NCI-H2107 treated with DMSO at 0.1 percent for 48 hours (cell line): ENCODE measurements at regions not wholly inside any gene's neighbourhood (a gene's known extent, or its start where the extent isn't known, plus 50 kb on each side); places are given as distances from the start of the nearest gene placed in this dataset.
A peak's percentile ranks its signal among the peaks of the same experiment; 100 is the strongest.

ENCODE experiments used
- DNase-seq: peaks from one replicate; lab custom pipeline; 2025; ENCODE audit not compliant: unreplicated experiment; lab: John Stamatoyannopoulos, UW

DNA sequence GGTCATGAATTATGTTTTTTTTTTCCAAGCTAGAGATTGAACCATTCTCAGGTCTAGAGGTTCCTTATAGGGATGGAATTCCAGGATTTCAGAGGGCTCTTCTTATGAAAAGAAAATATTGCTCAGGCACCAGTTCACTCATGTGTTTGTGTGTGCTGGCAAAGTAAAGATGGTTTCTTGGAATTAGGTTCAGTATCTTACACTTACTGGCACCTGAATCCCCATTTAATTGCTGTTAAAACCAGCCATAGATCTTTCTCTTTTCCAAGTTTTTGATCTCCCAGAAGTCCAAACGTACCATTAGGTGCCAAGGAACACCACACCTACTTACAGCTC is 508.4 kb downstream of the CDH26 start:
- DNase-seq = no peak

DNA sequence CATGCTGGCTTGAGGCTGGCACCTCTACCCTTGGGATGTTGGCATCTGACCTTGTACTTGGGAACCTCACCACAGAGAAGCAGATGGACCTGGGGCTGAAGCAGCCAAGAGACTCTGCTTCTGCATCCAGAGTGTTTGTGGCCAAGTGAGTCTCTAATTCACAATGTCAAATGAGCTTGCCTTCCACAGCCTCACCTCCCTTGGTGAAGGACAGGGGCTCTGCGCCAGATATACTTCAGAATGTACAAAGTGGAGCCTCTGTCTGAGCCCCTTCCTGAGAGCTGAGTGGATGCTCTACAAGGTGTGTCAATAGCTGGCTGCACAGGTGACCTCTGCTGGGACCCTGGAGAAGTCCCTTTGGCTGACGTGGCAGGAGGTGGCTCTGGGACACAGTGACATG is 508.9 kb downstream of the CDH26 start:
- DNase-seq = no peak

DNA sequence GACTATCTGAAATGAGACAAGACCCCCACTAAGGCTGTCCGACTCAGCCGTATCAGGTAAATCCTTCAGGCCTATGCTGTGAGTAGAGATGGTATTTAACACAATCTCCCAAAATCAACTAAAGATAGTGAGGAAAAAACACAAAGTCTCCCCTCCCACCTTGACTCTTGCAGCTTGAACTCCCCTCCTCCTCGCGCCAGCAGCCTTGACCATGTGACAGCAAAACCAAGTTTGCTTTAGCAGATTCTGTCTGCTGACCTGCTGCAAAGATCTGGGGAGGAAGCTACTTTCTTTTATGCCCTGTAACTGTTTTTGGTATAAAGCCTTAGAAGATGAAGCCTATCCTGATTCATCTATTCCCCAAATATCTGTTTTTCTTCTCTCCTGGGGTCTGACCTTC is 509.5 kb downstream of the CDH26 start:
- no peak for DNase-seq

DNA sequence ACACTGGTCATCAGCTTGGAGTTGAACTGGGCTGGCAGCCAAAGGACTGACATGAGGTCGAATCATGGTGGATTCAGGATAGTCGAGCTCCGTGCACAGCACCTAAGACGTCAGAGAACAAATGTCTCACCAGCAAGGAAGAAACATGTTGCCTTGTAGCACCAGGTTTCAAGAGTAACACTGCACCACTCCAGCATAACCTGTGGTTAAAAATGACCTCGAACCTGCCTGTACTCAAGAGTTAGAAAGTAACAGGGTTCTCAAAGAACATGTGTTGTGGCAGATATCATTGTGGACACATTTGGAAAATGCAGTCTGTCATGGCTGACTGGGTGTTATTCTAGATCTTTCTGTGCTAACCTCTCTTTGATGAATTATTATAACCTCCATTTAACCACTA is 511.6 kb downstream of the CDH26 start:
- DNase-seq = no peak

DNA sequence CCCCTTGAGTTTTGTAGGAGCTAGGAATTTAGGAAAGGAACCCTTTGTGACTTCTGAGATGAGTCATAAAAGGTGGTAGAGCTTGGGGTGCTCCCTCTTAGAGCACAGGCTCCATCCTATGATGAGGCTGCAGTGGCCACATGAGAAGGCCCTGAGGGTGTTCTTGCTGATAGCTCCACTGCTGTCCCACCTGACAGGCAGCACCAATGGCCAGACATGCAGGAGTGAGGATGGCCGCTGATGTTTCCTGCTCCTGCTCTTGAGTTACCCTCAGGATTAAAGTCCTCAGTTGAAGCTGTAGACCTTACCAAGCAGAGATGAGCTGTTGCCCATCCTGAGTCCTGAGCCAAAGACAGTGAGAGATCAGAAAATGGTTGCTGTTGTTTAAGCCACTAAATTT is 512.1 kb downstream of the CDH26 start:
- DNase-seq = no peak

DNA sequence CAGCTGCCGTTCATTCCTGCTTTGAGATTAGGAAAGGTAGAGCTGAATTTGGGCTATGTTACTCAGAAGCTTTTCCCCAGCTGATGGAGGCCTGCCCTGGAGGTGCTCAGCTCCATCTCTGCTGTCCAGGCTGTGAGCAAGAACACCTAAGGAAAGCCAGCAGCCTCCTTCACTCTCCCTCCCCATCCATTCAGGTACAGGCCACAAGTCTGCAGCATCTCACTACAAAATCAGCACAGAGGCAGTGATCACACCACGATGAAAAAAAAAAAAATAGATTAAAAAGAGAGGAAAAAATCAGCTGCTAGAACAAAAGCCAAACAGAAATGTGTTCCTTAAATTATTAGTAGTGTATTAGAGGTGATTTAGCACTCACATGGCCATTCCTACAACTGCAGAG is 515.0 kb downstream of the CDH26 start:
- no peak for DNase-seq

DNA sequence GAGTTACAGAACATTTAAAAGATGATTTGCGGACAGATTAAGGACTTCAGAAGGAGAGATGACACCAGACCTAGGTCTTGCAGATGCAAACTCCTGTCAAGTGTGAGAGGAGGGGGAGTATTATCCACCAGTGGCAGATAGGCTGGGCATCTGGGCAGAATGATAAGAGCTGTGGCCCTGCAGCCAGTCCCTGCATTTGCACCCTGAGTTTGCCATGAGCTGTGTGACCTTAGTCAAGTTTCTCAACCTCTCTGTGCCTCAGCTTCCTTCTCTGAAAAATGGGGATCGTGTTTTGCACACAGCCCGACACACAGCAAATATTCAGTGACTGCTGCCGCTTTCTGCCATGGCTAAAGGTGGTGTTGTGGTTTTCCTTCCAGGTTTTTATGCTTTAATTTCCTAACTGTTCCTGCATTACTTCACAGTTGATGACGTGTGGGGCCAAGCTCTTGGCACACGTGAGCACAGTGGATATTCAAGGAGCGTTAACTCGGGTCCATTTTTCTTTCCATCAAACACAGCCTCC is 516.2 kb downstream of the CDH26 start:
- no peak for DNase-seq

DNA sequence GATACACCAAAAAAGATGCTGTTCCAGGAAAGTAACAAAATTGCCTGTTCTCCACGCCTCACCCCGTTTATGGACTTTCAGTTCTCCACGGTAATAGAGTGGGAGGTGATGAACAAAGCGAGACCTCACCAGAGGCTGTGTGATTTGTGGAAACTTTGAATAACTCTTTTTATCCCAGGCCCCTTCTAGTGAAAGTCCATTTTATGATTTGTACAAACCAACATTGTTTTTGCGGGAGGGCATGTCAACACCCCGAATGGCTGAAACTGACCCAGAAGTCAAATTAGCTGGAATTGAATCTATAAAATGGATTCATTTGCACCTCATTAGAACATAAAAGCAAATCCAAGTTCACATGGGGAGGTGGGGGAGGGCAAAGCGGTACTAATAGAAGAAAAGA is 517.8 kb downstream of the CDH26 start:
- no peak for DNase-seq

DNA sequence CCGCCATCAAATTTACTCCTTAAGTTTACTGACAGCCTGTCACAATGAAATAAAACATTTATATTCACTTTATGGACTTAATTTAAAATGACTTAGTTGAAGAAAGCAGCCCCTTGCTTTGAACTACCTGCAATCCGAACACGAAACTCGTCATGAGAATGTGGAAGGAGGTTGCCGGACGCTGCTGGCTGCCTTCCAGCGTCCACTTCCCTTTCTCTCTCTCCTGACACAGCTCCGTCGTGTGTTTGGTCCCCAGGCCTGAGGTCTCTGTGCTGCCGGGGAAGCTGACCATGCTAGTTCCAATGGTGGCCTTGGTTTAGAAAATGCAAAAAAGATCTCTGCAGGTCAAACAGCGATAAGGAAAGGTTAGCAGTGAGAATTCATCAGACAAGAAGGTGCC is 519.7 kb downstream of the CDH26 start:
- no peak for DNase-seq

DNA sequence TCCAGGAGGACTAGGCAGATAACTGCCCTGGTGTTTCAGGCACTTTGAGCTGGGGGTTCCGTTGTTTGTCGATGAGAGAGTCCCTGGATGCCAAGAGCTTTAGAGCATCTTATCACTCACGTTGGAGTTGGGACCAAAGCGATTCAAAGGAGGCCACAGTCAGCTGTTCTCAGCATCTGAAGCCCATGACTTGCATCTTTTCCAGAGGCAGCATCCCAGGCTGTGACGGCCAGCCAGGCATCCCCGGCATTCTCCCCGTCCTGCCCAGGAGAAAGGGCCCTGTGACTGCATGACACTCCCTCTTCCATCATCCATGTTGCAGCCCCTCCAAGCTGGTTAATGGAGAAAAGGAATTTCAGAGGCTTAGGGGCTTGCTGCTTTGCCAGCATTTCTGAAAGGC is 520.3 kb downstream of the CDH26 start:
- DNase-seq = no peak

DNA sequence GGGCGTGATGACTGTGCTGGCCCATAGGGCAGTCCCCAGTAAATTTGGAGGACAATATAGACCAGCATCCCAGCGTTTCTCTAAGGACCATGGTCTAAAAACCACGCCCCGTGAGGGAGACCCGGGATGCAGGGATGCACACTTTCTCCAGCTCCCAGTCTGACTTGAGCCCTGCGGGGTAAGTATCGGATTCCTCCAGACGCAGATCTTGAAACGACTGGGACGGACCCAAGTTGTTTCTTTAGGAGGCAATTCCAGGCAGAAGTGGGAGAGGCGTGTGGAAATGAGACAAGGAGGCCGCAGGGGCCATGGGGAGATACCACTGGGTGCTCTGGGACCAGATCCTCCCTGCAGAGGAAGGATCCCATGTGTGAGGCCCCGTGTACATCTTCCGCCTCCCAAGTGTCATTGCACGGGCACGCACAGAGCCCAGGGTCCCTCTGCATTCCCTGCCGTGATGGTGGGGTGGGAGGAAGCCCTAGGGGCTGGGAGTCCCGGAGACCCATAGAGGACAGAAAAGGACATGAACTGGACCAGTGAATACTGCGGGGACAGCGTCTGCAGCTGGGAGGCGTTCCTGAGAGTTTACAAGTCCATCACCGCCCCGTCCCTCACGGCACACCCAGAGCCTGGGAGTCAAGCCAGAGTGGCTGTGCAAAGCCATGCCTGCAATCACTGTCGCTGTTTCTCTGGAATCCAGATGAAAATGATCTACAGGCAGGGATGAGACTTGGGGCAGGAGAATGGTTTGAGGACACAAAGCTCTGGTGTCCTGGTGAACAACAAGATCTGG is 522.9 kb downstream of the CDH26 start:
- no peak for DNase-seq

DNA sequence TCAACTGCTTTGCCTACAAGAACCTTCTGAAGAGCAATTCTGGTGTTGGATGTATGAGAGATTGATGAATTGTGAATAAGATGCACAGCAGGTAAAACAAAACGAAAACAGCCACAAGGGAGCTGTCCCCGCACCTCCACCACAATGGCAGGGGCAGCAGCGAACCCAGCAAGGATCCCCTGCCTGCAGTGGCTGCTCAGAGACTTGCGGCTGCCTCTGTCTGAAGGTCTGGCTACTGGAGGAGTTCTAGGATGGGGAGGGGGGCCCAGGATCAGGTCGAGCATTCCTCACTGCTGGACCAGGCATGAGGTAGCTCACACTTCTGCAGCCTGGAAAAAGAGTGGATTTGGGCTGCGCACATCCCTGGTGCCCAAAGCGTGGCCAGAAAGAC is 523.5 kb downstream of the CDH26 start:
- no peak for DNase-seq

DNA sequence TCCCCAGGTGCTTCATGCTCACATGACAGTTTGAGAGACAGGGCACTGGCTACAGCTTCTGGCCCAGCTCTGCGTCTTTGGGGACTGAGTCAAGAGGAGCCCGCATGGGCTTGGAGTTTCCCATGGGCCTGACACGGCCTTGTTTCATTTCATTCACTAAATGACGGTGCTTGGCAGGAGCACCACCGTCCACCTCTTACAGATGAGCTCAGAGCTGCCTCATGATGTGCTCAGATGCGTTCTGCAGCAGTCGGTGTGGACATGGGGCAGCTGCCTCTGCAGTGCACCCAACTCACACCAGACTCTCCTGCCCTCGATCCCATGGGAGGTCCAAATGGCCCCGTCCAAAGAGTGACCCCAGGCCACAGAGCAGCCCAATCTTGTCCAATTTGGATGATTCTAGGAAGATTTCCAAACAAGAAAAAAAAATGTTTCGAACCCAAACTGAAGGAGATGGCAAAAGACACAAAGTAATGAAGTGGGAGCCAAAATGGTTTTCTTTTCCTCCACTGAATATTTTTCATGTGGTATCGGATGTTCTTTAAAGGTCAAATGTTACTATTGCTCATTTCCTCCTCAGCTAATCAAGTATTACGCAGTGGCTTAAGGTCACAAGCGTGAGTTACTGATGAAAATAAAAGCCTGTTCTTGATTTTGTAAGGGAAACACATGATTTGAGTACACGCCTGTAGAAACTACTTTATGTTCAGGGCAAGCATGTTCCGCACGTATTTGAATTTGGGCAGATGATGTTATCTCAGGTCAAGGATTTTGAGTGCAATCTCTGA is 524.2 kb downstream of the CDH26 start:
- peak; percentile 76 for DNase-seq

DNA sequence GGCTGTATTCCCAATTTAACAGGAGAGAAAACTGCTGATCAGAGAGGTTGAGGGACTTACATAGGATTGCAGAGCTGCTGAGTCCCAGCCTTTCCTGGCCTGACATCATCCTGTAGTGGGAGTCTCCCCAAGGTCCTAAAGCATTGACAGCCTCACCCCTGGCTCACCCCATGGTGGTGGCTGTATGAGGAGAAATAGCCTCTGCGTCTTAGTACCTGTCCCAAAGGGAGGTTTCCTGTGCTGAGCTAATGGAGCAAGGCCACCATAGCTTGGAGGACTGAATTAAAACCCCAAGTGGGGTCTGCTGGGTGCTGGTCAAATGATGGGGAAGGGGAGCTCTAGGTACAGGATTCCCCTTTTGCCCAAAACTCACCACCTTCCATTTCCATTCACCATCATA is 525.1 kb downstream of the CDH26 start:
- DNase-seq = no peak

DNA sequence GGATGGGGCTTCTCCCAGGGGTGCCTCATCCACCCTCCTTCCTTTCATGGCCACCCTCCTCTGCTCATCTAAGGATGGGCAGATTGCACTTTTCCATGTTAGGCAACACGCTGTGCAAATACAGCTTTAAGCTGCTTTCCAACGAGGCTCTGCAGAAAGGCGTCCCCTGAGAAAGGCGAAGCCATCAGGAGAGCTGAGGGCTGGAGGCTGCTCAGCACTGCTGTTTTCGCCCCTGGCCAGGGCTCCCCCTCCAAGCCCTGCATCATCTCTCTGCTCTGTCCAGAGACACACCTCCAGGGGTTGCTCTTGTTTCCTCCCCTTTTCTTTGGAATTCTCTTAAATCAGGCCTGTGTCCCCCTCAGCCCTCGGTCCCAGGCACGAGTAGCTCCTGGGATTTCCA is 526.1 kb downstream of the CDH26 start:
- DNase-seq = no peak

DNA sequence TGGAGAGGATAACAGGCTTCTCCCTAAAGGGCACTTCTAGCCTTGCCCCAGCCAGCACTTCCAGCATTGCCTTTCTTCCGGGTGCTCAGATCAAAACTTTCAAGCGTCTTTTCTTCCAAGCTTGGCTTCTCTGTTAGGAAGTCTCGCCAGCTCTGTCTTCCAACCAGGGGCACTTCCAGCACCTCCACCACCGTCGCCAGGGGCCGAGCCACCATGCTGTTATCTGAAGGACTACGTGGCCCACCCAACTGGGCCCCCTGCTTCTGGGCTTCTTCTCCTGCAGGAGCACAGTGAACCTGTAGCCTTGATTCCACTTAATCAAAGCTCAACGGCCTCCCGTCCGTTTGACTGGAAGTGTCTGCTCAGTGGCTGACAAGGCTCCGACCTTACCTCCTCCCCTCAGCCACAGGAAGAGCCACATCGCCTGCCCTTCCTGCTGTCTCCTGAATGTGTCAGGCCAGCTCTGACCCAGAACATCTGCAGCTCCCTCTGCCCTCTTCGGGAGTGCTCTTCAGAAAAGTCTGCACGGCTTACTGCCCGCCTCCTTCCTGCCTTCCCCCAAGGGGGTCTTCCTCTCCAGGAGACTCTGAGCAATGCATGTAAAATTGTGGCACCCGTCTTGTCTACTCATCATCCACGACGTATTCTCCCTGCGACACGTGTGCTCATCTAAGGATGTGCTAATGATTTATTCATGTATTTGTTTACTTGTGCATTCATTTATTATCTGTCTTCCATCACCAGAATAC is 527.0 kb downstream of the CDH26 start:
- DNase-seq = no peak

DNA sequence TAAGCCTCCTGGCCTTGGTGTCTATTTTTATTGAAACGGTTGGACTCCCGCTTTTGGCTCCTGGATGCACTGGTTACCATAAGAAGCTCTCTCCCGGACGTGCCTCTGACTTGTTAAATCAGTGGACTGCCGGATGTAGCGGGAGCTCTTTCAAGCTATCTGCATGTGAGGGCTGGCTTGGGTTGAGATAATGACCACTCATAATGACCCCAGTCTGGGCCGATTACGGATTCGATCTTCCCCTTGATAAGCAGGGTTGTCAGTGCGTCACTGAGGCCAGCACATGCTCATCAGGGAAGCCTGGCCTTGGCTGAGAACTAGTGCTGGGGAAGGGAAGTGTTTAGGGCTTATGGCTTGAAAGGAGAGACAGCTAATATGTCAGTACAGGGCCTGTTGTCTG is 528.1 kb downstream of the CDH26 start:
- DNase-seq = no peak

DNA sequence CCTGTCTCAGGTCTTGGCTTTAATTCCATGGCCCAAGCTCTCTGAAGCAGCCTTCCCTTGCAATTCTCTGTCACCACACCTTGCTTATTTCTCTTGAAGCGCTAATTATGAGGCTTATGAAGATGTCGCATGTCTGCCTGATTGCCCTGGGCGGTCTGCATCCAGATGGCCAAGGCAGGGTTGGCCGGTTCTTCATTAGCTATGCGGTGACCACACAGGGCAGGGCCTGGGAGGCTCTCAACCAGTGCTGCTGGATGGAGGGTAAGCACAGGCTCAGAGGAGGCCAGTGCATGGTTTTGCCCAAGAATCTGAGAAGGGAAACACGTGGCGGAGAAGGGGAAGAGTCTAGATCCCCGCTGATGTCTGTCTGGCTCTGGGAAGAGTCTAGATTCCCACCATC is 528.7 kb downstream of the CDH26 start:
- no peak for DNase-seq

DNA sequence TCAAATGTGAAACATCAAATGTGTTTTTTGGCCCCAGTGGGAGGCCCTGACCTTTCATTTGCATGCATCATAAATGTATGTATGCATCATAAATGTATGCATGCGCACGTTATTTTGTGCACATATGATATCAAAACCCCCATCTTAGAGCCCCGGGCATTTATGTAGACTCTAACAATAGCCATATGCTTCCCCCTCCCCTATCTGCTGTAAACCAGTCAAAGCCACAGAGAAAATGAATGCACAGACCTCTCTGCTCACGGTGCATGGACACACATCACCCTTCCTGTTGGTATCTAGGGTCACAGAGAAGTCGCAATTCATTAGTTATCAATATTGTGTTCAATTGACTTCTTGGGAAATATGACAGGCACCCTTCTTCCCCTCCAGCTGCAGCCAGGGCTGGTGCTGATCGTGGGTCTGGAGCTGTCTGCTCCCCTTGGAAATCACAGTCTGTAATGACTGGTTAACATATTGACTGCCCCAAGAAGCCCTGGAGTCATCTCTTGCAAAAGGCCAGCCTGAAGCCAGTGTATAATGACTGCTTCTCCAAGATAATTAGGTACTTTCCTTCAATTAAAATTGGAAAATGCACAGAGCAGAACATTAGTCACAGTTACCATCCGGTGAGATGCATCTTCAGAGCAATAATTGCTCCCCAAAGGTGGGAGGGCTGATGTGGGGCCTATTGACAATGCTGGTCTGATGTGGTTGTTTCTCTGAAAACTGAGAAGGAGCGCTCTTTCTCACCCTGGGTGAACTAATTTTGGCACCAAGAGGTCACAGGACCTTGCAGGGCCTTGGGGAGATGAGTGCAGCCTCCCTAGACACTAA is 532.2 kb downstream of the CDH26 start:
- no peak for DNase-seq

DNA sequence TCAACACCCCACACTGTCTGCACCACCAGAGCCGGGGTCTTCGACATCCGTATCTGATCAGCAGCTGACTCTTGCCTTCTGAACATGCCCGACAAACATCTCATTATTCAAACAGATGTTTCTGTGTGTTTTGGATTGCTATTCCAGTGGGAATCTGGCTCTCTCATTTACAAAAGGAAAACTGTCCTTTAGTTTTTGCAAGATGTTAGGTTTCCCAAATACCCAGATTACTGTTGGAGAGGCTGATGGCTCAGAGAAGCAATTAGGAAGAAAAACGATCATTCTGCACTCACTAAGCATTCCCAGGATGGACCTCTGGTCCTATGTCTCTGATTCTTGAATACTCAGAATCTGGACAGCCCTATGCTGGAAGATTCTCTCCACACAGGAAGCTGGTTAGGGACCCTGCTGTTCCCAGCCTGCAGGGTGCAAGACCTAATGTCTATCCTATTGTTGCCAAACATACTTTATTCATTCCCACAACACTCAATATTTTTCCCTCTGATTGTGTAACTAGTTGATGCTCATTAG is 532.9 kb downstream of the CDH26 start:
- no peak for DNase-seq

DNA sequence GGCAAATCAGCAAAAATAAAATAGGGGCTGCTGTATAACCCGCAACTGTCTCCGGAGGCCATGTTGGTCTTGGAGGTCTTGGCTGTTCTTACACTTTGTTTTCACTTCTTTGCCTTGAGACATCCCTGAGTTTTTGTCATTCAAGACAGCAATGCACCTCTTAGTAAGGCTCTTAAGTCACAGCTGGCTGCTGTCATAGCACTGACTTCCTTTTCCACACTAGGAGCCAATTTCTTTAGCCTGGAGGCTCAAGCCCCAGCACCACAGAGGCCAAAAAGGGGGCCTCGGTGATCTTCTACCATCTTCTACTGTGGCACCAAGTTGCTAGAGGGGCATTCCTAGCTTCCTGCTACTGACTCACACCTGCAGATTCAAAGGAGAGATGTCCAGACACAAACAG is 536.3 kb downstream of the CDH26 start:
- no peak for DNase-seq
